ENCODE measurements at regions not wholly inside any gene's neighbourhood (a gene's known extent, or its start where the extent isn't known, plus 50 kb on each side); places are given as distances from the start of the nearest gene placed in this dataset.

- no peak for DNase-seq (ENCODE audit: low spot score)
- TF ChIP-seq, protein P1, sequence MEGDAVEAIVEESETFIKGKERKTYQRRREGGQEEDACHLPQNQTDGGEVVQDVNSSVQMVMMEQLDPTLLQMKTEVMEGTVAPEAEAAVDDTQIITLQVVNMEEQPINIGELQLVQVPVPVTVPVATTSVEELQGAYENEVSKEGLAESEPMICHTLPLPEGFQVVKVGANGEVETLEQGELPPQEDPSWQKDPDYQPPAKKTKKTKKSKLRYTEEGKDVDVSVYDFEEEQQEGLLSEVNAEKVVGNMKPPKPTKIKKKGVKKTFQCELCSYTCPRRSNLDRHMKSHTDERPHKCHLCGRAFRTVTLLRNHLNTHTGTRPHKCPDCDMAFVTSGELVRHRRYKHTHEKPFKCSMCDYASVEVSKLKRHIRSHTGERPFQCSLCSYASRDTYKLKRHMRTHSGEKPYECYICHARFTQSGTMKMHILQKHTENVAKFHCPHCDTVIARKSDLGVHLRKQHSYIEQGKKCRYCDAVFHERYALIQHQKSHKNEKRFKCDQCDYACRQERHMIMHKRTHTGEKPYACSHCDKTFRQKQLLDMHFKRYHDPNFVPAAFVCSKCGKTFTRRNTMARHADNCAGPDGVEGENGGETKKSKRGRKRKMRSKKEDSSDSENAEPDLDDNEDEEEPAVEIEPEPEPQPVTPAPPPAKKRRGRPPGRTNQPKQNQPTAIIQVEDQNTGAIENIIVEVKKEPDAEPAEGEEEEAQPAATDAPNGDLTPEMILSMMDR (IDR thresholded peaks at IDR 0.05; ENCODE audit: extremely low read depth, missing control alignments) = no peak
Measured at GRCh38 chr1:99595041-99595440, 50.9 kb upstream of the PALMD start.

DNA sequence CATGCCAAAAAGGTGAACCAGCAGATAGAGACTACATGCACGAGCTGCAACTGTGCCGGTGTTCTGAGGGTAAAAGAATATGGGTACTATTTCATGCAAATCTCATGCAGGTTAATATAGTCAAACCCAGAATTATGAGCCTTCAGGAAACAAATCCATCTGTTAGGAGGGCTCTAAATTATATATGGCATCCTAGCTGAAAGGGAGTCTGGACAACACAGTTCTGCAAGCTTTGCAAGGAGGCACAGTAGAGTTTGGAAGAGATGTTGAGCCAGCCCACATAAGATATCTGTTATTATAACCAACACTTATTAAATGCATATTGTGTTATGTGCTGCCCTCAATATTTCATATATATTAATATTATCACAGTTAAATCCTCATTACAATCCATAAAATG, 50.5 kb upstream of the PALMD start:
- TF ChIP-seq, protein P1 (IDR thresholded peaks at IDR 0.05; ENCODE audit: extremely low read depth, missing control alignments) = no peak

More for the DNA sequence above, 50.5 kb upstream of the PALMD start:
- DNase-seq (ENCODE audit: low spot score) = no peak

Measured in GM20000 (cell line).